Urinary bladder (tissue), 3 donors: ENCODE measurements at regions not wholly inside any gene's neighbourhood (a gene's known extent, or its start where the extent isn't known, plus 50 kb on each side); places are given as distances from the start of the nearest gene placed in this dataset.

Experiments
- DNase-seq: peaks from one replicate; pipeline ENCODE4 v3.0.0-alpha.2; 2015; ENCODE audit errors: extremely low spot score
- H3K27ac ChIP-seq: one replicate; pipeline ENCODE4 v1.5.1; 2013; ENCODE audit warnings: low read depth, mild to moderate bottlenecking, moderate library complexity
- H3K36me3 ChIP-seq: one replicate; pipeline ENCODE4 v1.6.1; 2013; ENCODE audit warnings: mild to moderate bottlenecking, moderate library complexity; ENCODE audit not compliant: insufficient read depth
- H3K4me1 ChIP-seq: one replicate; pipeline ENCODE4 v1.6.1; 2013; ENCODE audit warnings: mild to moderate bottlenecking, moderate library complexity; ENCODE audit not compliant: insufficient read depth
- H3K4me3 ChIP-seq: one replicate; pipeline ENCODE4 v1.5.1; 2013; ENCODE audit warnings: low read depth, low read length
- WGBS: extraction: QIAGEN DNeasy Blood & Tissue Kit; methylation state at CpG from one replicate; pipeline ENCODE4 v1.1.7; 2013; 5-methylcytosine and 5-hydroxymethylcytosine counted together
- donor health status: healthy with polysubstance abuse.
- donor health status: healthy.

DNA sequence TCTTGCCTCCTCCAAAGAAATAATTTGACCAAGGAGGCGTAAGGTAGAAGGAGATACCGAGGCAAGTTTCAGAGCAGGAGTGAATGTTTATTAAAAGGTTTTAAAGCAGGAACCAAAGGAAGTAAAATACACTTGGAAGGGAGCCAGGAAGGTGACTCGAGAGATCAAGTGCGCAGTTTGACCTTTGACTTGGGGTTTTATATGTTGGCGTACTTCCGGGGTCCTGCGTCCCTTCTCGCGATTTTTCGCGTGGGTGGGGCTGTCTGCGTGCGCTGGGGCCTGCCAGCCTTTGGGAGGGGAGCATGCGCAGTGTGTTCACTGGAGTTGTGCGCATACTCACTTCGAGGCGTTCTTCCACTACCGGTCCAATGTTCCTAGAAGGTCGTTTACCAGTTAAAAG, 166.0 kb upstream of the IRX2 start:
- no peaks in the 10 kb centered on the region for H3K4me1 ChIP-seq
- H3K36me3 ChIP-seq, result no peaks in the 10 kb centered on the region
- no peak overlapping the region for H3K27ac ChIP-seq
- no peak for DNase-seq
- no peak overlapping the region for H3K4me3 ChIP-seq
- WGBS, result 87% methylated on average over 19 of the region's 19 CpGs

DNA sequence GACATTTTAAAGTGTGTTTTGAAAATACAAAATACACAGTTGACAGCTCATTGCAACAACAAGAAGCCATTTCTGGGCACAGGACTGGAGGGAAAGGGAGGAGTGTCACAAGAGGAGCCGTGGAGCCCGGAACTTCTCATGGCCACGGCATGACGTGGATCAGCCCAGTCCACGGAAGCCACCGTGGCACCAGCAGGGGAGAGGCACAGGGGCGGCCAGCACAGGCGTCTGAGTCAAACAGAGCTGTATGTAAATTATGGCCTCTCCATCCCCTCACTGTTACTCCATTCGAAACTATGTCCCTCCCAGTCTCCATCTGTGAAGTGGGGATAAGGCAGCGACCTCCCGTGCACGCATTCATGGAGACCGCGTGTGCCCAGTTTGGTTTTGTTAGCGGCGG, 165.6 kb upstream of the IRX2 start:
- no peaks in the 10 kb centered on the region for H3K36me3 ChIP-seq
- H3K4me1 ChIP-seq, result no peaks in the 10 kb centered on the region
- H3K4me3 ChIP-seq, result no peak overlapping the region
- H3K27ac ChIP-seq, result no peak overlapping the region
- 91% methylated on average over 16 of the region's 16 CpGs for WGBS
- no peak for DNase-seq

DNA sequence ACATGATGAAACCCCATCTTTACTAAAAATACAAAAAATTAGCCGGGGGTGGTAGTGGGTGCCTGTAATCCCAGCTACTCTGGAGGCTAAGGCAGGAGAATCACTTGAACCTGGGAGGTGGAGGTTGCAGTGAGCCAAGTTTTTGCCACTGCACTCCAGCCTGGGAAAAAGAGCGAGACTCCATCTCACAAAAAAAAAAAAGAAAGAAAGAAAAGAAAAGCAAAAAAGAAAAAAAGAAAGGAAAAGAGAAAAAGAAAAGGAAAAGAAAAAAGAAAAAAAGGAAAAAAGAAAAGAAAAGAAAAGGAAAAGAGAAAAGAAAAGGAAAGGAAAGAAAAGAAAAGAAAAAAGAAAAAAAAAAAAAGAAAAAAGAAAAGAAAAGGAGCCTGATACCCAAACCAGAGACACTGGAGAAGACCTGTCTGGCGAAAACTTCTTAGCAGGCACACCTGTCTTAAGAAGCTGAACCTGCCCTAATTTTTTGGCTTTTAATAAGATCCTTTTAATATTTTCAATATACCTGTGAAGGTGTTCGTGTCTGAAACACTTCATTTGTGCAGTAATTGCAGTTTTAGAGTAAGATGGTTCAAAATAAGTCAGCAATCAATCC, 164.7 kb upstream of the IRX2 start:
- no peak for DNase-seq
- Histone ChIP-seq H3K27ac (no peak overlapping the region), H3K4me1 (no peaks in the 10 kb centered on the region), H3K36me3 (no peaks in the 10 kb centered on the region), H3K4me3 (no peak overlapping the region)
- WGBS, result 80% methylated on average over 4 of the region's 4 CpGs

DNA sequence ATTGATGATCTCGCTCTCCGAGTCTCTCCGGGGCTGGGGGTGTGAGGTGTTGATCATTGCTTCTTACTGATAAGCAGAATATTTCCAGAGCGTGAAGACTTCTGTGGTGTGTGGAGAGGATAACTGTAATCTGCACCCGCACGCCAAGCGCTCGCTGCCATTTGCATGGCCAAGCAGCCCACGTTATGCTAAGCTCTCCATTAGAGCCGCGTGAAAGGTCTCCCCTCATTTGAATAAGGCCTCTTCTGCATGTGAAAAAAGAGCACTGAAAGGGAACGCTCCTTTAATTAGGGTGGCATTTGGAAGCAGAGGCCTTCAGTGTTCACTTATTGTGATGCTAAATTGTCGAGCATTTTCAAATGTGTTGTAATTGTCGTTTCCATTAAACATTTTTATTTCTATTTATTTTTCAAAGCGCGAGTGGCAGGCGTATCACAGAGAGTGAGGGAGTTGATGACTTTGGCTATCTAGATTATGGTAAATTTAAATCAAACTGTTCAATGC, 163.6 kb upstream of the IRX2 start:
- no peak overlapping the region for H3K4me3 ChIP-seq
- H3K36me3 ChIP-seq, result no peaks in the 10 kb centered on the region
- H3K4me1 ChIP-seq, result no peaks in the 10 kb centered on the region
- DNase-seq, result no peak
- WGBS, result 17% methylated on average over 17 of the region's 17 CpGs
- H3K27ac ChIP-seq, result no peak overlapping the region

DNA sequence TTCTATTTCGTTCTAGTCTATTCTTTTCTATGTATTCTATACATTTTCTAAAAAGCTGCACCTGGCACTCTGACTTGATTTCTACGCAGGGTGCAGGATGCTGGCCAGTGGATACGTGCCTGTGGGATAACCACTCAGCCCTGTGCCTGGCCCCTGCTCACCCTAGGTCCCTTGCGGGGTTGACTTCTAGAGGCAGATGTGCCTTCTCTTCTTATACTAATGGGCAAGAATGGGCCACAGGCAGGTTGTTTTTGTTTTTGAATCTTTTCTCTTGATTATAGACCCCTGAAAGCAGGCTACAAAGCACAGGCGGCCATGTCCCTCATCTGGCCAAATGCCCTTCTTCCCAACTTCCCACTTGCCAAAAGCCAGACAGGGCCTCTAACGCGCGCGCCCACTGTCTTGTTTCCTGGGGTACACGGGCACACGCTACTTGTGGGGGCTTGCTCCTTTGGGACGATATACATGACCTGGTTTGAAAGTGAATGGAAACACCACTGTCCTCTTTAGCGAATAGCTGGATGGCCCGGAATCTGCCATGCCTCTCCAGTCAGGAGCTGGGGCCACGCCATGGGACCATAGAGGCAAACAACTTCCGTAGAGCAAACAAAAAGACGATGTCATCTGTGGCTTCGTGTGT, 162.7 kb upstream of the IRX2 start:
- 83% methylated on average over 18 of the region's 18 CpGs for WGBS
- DNase-seq, result no peak
- H3K4me3 ChIP-seq, result no peak overlapping the region

DNA sequence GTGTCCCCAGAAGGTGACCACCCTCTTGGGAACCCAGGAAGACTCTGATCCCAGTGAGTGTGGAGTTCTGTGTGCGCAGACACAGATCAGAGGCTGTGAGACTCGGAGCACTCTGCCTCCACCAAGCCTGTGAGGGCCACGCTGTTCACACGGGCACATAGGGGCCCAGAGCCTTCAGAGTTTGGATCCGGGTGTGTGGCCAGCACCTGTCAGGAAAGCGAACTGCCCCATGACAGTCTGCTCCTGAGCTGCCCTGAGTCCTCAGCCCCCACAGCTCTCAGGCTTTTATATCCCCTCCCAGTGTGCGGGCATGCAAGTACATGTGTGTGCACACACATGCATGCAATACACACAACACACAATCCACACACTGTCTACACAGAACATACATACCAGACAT, 161.8 kb upstream of the IRX2 start:
- no peak for DNase-seq
- Histone ChIP-seq H3K27ac (no peak overlapping the region), H3K4me3 (no peak overlapping the region), H3K4me1 (no peaks in the 10 kb centered on the region), H3K36me3 (no peaks in the 10 kb centered on the region)
- 90% methylated on average over 7 of the region's 7 CpGs for WGBS

More for the DNA sequence above, 162.7 kb upstream of the IRX2 start:
- H3K27ac ChIP-seq, result no peak overlapping the region
- H3K36me3 ChIP-seq, result no peaks in the 10 kb centered on the region
- no peaks in the 10 kb centered on the region for H3K4me1 ChIP-seq

DNA sequence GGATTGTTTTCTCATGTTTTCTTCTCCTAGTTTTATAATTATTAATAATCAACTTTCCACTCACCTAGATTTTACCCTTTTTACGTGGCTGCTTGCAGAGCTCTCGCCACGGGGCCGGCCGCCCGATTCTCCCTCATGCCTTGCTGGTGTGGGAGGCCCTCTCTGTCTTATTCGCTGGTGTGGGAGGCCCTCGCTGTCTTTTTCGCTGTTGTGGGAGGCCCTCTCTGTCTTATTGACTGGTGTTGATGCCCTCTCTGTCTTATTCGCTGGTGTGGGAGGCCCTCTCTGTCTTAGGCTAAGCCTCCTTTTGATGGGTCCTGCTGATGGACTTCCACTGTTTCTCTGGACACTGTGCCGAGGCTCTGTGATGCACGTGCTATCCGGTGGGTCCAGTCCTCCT, 161.3 kb upstream of the IRX2 start:
- H3K27ac ChIP-seq, result no peak overlapping the region
- no peaks in the 10 kb centered on the region for H3K4me1 ChIP-seq
- WGBS, result 87% methylated on average over 13 of the region's 13 CpGs
- H3K36me3 ChIP-seq, result no peaks in the 10 kb centered on the region
- no peak for DNase-seq
- no peak overlapping the region for H3K4me3 ChIP-seq

DNA sequence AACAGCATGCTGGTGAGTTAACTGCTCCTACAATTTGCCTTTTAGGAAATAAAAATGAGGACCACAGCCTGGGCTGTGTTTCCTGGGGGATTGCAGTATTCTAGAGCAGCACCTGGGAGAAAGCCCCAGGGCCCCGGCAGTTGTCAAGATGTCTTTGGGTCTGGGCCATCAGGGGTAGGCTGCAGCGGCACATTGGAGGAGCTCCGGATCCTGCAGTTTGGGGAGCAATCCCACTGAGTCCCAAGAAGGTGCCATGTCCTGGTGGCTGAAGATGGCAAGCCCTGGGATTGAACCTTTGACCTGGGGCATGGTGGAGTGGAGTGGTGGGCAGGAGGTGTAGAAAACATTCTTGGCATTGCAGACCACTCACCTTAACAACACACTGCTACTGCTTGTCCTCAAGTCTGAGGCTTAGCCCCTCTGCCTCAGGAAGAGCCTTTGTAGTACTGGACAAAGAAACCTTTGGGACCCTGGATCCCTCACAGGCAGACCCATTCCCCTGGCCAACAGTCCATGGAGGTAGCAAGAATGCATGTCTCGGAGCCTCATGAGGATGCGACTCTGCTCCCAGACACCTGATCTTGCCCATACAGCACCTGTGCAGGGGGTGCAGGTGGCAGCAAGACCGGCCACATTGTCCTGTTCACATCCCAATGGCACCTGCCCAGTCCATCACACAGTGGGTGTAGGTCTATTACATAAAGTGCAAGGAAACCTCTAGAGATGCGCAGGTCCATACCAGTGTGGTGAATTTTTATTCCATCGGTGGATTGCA, 159.1 kb upstream of the IRX2 start:
- no peaks in the 10 kb centered on the region for H3K36me3 ChIP-seq
- no peak for DNase-seq
- 92% methylated on average over 8 of the region's 8 CpGs for WGBS
- H3K4me1 ChIP-seq, result no peaks in the 10 kb centered on the region
- H3K4me3 ChIP-seq, result no peak overlapping the region
- no peak overlapping the region for H3K27ac ChIP-seq

DNA sequence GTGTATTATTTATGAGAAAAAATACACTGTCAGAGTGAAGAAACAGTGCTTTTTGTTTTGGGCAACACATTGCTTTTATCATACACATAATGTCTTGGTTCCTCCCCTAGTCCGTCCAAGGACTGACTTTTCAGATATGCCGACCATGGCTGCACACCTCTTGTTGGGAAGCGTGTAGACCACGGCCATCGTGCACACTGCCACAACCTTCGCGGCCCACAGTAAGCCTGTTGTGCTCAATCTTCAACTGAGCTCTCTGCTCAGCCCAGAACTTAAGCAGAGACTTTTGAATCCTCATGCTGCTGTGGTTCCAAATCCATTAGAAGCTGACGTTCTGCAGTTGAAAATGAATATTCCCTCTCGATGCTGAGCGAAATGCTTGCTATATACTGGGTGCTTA, 157.6 kb upstream of the IRX2 start:
- DNase-seq, result no peak
- Histone ChIP-seq H3K4me3 (no peak overlapping the region), H3K27ac (no peak overlapping the region), H3K4me1 (no peaks in the 10 kb centered on the region), H3K36me3 (no peaks in the 10 kb centered on the region)
- WGBS, result 86% methylated on average over 10 of the region's 10 CpGs

DNA sequence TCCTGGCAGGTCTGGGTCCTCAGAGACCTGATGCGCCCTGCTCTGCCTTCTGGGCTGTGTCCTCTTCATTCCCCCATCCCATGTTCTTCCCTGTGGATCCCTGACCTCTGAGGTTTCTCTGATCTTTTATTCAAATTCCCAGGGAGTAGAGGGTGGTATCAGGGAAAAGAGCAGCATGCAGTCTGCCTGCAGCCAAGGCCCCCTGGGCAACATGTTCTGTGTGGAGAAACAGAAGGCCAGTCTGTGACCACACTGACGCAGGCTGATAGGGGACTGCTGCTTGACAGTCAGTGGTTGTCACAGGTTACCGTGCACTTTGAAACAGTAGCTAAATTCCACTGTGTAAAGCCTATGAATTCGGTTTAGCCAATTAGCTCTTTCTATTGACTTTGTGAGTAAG, 156.6 kb upstream of the IRX2 start:
- Histone ChIP-seq H3K27ac (no peak overlapping the region), H3K4me3 (no peak overlapping the region), H3K36me3 (no peaks in the 10 kb centered on the region), H3K4me1 (no peaks in the 10 kb centered on the region)
- no peak for DNase-seq
- WGBS, result 81% methylated on average over 4 of the region's 4 CpGs

DNA sequence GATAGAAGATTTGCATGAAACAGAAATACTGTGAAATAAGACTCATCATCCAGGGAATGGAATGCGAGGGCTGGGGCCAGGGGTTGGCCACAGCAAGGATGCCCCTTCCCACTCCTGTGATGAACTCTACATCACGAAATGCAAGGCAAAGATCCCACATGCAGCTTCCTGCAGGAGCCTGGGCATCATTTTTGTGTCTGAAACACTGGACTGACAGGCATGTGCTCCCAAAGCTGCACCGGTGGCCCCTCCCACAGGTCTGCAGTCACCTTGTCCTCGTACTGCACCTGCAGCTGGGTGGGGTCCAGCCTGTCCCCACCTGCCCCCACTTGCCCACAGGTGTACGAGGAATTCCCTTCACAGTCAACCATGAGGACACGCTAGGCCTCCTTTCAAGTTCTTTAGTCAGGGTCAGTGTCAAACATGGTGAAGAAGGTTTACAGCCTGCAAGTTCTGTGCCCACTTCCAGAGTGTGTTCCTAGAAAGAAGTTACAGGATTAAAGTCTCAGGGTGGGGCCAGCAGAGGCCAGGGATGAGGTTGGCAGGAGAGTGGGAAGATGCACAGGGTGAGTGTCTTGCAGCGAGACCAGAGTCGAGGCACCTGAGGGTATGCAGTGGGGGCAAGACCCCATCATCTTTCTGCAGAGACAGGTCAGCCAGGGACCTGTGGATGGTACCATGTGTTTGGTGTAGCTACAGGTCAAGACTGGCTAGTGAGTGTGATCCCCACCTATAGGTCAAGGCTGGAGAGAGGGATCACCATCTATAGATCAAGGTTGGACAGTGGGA, 155.0 kb upstream of the IRX2 start:
- Histone ChIP-seq H3K36me3 (no peaks in the 10 kb centered on the region), H3K4me1 (no peaks in the 10 kb centered on the region), H3K27ac (no peak overlapping the region), H3K4me3 (no peak overlapping the region)
- WGBS, result 76% methylated on average over 8 of the region's 8 CpGs
- no peak for DNase-seq

DNA sequence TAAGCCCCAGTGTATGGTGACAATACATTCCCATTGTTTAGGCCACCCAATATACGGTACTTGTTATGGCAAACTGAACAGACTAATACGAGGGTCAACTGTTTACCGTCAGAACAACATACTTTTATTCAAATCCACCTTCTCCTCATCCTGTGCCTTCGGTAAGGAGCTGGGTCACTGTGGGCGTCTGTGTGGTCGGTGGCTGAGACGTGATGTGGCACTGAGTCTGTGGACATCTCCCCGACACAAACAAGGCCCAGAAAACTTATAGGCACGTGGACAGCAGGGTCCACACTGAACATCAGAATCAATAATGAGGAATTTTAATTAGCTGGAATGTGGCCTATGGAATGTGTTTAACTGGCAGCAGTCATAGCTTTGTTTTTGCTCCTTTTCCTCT, 154.3 kb upstream of the IRX2 start:
- no peak for DNase-seq
- Histone ChIP-seq H3K27ac (no peak overlapping the region), H3K4me3 (no peak overlapping the region), H3K4me1 (no peaks in the 10 kb centered on the region), H3K36me3 (no peaks in the 10 kb centered on the region)
- WGBS, result 60% methylated on average over 9 of the region's 9 CpGs

DNA sequence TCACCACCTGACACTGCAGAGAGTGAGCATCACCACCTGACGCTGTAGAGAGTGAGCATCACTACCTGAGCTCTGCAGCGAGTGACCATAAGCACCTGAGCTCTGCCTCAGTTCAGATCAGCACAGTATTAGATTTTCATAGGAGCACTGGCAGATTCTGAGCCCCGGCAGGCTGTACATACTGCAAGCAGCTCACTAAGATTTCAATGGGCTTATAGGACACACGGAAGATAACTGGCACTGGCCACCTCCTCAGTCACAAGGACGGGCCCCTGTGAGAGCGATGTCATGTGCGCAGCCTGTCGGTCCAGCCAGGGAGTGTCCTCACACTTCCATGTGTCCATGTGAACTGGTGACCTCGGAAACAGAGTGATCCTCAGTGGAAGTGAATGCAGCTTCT, 153.5 kb upstream of the IRX2 start:
- no peak overlapping the region for H3K27ac ChIP-seq
- no peaks in the 10 kb centered on the region for H3K36me3 ChIP-seq
- no peaks in the 10 kb centered on the region for H3K4me1 ChIP-seq
- no peak overlapping the region for H3K4me3 ChIP-seq
- DNase-seq, result no peak
- WGBS, result 80% methylated on average over 9 of the region's 9 CpGs
